ENCODE measurements at regions not wholly inside any gene's neighbourhood (a gene's known extent, or its start where the extent isn't known, plus 50 kb on each side); places are given as distances from the start of the nearest gene placed in this dataset.

GRCh38 chr9:80435591-80435990, 863.8 kb downstream of the TLE4 start:
- no peak for DNase-seq

DNA sequence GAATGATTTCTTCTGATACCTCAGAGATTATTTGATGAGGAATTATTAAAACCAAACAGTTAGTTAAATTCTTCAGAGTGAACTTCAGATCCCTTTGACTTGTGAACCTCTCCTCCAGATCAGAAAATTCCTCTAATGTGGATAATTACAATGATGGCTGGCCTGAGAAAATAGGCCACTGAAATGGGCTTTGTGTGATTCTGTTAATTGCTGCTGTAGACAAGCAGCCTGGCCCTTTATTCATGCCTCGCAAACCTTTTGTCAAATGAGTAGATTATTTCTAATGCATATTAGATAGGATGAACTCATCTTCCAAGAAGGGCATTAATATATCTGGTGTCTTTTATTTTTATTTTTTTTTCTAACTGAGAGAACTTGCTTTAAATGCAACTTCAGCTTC, 855.2 kb downstream of the TLE4 start:
- DNase-seq: no peak

DNA sequence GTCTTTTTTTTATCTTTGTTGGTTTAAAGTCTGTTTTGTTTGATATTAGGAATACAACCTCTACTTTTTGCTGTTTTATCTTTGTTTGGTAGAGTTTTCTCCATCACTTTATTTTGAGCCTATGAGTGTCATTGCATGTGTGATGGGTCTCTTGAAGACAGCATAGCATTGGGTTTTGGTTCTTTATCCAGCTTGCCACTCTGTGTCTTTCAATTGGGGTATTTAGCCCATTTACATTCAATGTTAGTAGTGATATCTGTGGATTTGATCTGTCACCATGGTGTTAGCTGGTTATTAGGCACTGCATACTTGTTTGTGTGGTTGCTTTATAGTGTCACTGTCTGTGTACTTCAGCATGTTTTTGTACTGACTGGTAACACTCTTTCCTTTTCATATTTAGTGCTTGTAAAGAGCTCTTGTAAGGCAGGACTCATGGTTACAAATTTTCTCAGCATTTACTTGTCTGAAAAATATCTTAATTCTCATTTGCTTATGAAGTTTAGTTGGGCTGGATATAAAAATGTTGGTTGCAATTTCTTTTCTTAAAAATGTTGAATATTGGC, 845.5 kb downstream of the TLE4 start:
- DNase-seq: no peak

DNA sequence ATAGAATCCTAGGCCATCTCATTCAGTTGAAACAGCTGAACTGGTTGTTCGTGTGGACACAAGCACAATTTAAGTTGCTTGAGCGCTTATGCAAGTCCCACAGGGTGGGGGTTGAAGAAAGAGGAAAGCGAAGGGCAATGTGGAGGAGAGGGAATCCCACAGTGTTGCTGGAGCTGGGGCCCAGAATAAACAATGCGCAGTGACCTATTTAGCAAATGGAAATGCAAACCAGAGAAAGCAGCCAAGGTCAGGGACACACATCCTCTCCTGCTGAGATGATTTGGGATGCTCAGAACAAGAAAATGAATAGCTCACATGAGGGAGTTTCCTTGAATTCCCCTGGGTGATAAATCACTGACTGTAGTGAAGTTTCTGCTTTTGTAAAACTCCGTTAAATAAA, 838.3 kb downstream of the TLE4 start:
- DNase-seq: peak; percentile 58

DNA sequence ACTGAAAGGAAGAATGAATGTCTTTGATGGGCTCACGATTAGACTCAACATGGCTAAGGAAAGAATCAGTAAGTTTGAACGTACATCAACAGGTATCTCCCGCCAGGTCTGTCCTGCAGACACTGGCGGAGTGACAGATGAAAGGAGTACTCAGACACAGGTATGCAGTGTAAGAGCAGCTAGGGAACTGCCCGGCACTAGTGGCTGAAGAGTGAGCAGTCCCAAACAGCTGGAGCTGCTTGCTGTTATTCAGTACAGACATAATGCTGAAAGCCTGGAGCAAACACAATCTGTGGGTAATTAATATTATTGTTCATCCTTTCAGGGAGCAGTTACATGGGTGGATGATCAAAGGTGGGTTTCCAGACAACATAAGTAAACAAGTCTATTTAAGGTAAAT, 835.5 kb downstream of the TLE4 start:
- DNase-seq: no peak

DNA sequence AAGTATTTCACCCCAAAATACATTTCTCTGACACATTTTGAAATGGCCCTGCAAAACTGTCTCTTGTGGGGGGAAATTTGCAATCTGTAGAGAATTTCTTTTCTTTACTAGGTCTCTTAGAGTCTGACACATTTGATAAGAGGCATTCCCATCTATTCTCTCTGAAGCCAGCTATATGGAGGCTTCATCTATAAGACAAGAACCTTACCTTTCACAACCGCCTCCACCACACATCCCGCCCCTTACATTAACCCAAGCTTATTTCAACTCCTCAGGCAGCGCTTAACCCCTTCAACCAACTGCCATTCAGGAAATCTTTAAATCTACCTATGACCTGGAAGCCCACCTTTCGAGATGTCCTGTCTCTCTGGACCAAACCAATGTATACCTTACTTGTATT, 829.5 kb downstream of the TLE4 start:
- no peak for DNase-seq

DNA sequence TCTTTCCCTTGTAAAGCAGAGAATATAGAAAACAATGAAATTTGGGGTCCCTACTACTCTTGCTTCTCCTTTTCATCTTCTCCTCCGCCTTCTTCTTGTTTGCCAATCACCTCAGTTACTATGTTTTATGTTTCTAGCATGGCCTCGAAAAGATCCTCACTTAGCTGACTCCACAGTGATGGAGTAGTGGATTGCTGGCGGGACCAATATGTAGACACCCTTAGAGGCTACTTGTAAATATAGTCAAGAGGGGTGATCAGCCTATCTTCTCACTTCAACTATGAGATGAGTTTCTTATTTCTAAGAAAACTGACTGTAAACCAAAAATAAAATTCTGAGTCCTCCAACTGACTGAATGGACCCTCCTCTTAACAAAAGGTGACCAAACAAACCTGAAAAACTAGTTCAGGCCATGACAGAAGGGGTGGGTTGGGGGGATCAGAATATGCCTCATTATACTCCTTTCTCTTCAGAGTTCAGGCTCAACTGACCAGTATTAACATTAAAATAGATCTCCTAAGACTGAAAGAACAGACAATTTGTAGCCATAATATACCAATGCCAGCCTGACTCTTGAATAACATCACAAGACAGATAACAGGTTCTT, 829.0 kb downstream of the TLE4 start:
- DNase-seq: no peak

DNA sequence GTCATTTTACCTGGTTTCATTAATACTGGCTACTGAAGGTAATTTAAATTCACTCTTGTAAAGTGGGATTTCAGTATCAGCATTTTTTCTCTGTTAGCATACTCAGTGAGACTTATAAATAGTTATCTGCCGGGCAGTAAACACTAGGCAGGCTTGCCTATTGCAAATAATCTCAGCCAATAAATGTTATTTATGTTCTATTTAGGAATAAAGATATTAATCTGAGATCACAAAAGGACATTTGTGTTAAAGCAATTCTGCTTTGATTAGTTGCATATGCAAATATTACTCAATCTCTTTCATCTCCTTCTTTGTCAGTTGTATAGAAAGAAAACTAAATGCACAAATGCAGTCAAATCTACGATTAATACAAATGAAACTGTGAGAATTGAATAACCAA, 827.8 kb downstream of the TLE4 start:
- no peak for DNase-seq

DNA sequence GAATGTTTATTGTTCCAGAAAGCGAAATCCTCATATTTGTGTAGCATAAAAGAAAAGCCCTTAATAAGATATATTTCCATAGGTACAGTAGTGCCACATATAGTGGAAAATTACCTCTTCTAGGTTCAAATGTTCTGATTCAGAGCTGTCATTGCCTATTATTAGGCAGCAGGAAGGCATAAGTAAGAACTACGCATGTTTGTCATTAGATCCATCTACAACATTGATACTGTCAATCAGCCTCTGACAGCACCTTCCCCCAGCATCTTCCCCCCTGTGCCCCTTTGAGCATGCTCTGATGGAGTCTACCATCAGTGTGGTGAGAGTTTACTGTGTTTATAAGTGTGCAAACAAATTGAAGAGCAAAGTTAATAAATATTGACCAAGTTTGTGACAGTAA, 816.1 kb downstream of the TLE4 start:
- DNase-seq: no peak

DNA sequence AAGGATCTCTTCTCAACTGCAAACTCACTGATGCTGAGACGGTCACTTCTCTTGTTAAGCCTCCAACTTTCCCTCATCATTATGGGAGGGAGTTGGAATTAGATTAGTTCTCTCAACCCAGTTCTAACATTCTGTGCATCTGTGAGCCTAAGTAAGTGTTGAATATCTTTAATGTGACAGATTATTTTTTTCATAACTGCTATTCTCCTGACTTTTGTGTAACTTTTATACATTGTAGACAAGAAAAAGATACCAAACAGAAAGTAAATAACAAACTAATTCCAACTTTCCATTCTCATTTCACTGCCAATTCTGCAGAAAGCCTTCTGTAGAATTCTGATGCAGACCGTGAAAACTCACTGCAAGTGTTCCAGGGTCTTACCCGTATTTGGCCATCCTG, 813.5 kb downstream of the TLE4 start:
- DNase-seq: no peak

- DNase-seq: no peak
Observed at GRCh38 chr9:80383331-80383730, 811.6 kb downstream of the TLE4 start.

GRCh38 chr9:80382211-80382891, 810.6 kb downstream of the TLE4 start:
- no peak for DNase-seq

DNA sequence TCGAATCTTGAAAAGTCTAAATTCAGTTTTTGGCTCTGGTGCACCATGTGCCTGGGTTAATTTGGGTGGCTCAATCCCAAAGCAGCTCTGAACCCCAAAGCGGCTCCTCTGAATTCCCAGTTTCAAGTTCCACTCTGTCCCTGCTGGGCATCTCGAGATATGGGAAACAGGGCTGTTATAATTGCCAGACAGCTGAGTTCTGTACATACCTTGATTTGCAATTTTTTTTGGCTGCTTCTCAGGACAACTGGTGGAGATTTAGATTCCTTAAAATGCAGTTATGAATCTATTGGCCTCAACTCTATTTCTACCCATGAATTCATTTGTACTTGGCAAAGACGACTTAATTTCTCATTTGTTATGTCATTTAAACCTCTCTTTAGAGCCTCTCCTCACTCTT, 808.5 kb downstream of the TLE4 start:
- no peak for DNase-seq

GRCh38 chr9:80378669-80379293, 807.0 kb downstream of the TLE4 start:
- DNase-seq: no peak

DNA sequence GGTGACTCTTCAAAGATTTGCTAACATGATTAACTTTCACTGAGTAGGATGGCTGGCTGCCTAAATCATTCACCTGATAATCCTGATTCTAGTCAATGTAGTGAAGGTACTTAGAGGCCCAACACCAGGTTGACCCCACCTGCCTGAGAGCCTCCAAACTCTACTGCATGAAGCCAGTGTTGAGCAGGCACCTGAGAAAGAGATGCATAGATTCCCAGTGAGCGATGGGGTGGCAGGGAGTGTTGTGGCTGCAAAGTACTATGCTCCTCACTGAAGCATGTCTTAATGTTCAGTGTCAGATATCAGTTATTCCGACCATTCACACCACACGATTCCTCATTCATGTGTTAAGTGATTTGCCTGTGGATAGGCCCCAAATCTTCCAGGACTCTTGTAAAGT, 804.4 kb downstream of the TLE4 start:
- DNase-seq: no peak

GRCh38 chr9:80375477-80375876, 803.7 kb downstream of the TLE4 start:
- DNase-seq: no peak

- DNase-seq: peak; percentile 53
Observed at GRCh38 chr9:80369641-80370040, 797.9 kb downstream of the TLE4 start.

- DNase-seq: no peak
Observed at GRCh38 chr9:80366626-80367025, 794.9 kb downstream of the TLE4 start.

GRCh38 chr9:80359941-80360881, 788.4 kb downstream of the TLE4 start:
- DNase-seq: no peak

- DNase-seq: no peak
Observed at GRCh38 chr9:80359291-80359690, 787.5 kb downstream of the TLE4 start.

DNA sequence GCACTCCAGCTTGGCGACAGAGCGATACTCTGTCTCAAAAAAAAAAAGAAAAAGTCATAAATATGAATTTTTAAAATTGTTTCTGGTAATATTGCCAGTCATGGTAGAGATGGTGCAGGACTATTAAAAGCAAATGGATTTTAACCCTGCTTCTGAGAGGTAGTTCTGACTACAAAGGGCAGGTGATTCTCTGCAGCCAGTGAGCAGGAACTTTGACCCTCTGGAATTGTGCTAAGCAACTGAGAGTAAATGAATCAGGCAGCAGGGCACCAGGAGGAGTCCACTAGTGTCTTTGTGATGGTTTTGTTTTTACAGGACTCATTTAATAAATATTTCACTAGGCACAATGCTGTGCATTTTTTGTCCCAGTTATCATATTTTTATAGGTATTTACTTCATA, 781.2 kb downstream of the TLE4 start:
- no peak for DNase-seq

- DNase-seq: no peak
Observed at GRCh38 chr9:80351612-80352011, 779.8 kb downstream of the TLE4 start.

GRCh38 chr9:80326105-80326504, 754.3 kb downstream of the TLE4 start:
- DNase-seq: no peak
